ENCODE measurements at regions not wholly inside any gene's neighbourhood (a gene's known extent, or its start where the extent isn't known, plus 50 kb on each side); places are given as distances from the start of the nearest gene placed in this dataset.
A peak's percentile ranks its signal among the peaks of the same experiment; 100 is the strongest.

GRCh38 chr4:19278665-19279064 lies 973.0 kb upstream of the SLIT2 start:
- Histone ChIP-seq H3K4me3 (no peak overlapping the region), H3K4me1 (replicated peaks in 1 of 2) (no peaks in the 10 kb centered on the region), H3K27ac (no peak overlapping the region)
- in situ Hi-C loops (cut with MboI; ENCODE audit: low pct_unique_long_range_greater_than_20kb in 2 of 9, low sequenced_read_pairs in 9 of 9, unreplicated experiment in 9 of 9), result no loop called here
- no peak for ATAC-seq (replicated peaks in 6 of 8)
- 43 to 60% methylated on average over 1 of the region's 1 CpG; no CpG with 5 or more reads in 8 of the 10 experiments for WGBS, 10 experiments

- Histone ChIP-seq H3K4me1 (replicated peaks in 1 of 2) (peaks cover 0 to 3% of the 10 kb centered on the region in 2 donors), H3K4me3 (no peak overlapping the region), H3K27ac (no peak overlapping the region)
- WGBS, 10 experiments, result 52 to 100% (median 80%) methylated on average over 1 to 2 of the region's 2 CpGs; no CpG with 5 or more reads in 4 of the 10 experiments
- peak in 3 of 8 experiments; percentile 54 to 90 (median 54) for ATAC-seq (replicated peaks in 6 of 8)
- in situ Hi-C loops (cut with MboI; ENCODE audit: low pct_unique_long_range_greater_than_20kb in 2 of 9, low sequenced_read_pairs in 9 of 9, unreplicated experiment in 9 of 9), result no loop called here
Measured at GRCh38 chr4:19266566-19266965, 985.1 kb upstream of the SLIT2 start.

GRCh38 chr4:19262467-19262866 lies 989.2 kb upstream of the SLIT2 start:
- no peak overlapping the region for H3K27ac ChIP-seq
- peaks cover 0 to 3% of the 10 kb centered on the region in 2 donors for H3K4me1 ChIP-seq (replicated peaks in 1 of 2)
- no peak overlapping the region for H3K4me3 ChIP-seq
- WGBS, 10 experiments, result 20 to 100% (median 85%) methylated on average over 1 to 2 of the region's 2 CpGs
- no peak for ATAC-seq (replicated peaks in 6 of 8)
- in situ Hi-C loops (cut with MboI; ENCODE audit: low pct_unique_long_range_greater_than_20kb in 2 of 9, low sequenced_read_pairs in 9 of 9, unreplicated experiment in 9 of 9), result no loop called here

GRCh38 chr4:19260346-19260745 lies 991.4 kb upstream of the SLIT2 start:
- no peak overlapping the region for H3K4me3 ChIP-seq
- H3K4me1 ChIP-seq (replicated peaks in 1 of 2), result no peaks in the 10 kb centered on the region
- no peak overlapping the region for H3K27ac ChIP-seq
- no peak for ATAC-seq (replicated peaks in 6 of 8)
- in situ Hi-C loops (cut with MboI; ENCODE audit: low pct_unique_long_range_greater_than_20kb in 2 of 9, low sequenced_read_pairs in 9 of 9, unreplicated experiment in 9 of 9), result no loop called here
- 0 to 92% (median 59%) methylated on average over 1 to 2 of the region's 2 CpGs; no CpG with 5 or more reads in 2 of the 10 experiments for WGBS, 10 experiments

GRCh38 chr4:19259920-19260319 lies 991.8 kb upstream of the SLIT2 start:
- H3K4me1 ChIP-seq (replicated peaks in 1 of 2), result no peaks in the 10 kb centered on the region
- in situ Hi-C loops (cut with MboI; ENCODE audit: low pct_unique_long_range_greater_than_20kb in 2 of 9, low sequenced_read_pairs in 9 of 9, unreplicated experiment in 9 of 9), result no loop called here
- ATAC-seq (replicated peaks in 6 of 8), result no peak
- no peak overlapping the region for H3K27ac ChIP-seq
- whole genome bisulfite sequencing, 10 experiments, result 0 to 100% (median 27%) methylated on average over 1 of the region's 1 CpG; no CpG with 5 or more reads in 4 of the 10 experiments
- H3K4me3 ChIP-seq, result no peak overlapping the region

GRCh38 chr4:19256823-19257222 lies 994.9 kb upstream of the SLIT2 start:
- Histone ChIP-seq H3K27ac (no peak overlapping the region), H3K4me3 (no peak overlapping the region), H3K4me1 (replicated peaks in 1 of 2) (no peaks in the 10 kb centered on the region)
- no peak for ATAC-seq (replicated peaks in 6 of 8)
- in situ Hi-C loops (cut with MboI; ENCODE audit: low pct_unique_long_range_greater_than_20kb in 2 of 9, low sequenced_read_pairs in 9 of 9, unreplicated experiment in 9 of 9), result no loop called here

- no peak for ATAC-seq (replicated peaks in 6 of 8)
- Histone ChIP-seq H3K4me1 (replicated peaks in 1 of 2) (no peaks in the 10 kb centered on the region), H3K27ac (no peak overlapping the region), H3K4me3 (no peak overlapping the region)
- in situ Hi-C loops (cut with MboI; ENCODE audit: low pct_unique_long_range_greater_than_20kb in 2 of 9, low sequenced_read_pairs in 9 of 9, unreplicated experiment in 9 of 9), result no loop called here
Measured at GRCh38 chr4:19254486-19254885, 997.2 kb upstream of the SLIT2 start.

- Histone ChIP-seq H3K4me3 (no peak overlapping the region), H3K4me1 (replicated peaks in 1 of 2) (no peaks in the 10 kb centered on the region), H3K27ac (no peak overlapping the region)
- 36 to 90% (median 78%) methylated on average over 2 to 4 of the region's 4 CpGs for WGBS, 10 experiments
- no peak for ATAC-seq (replicated peaks in 6 of 8)
- in situ Hi-C loops (cut with MboI; ENCODE audit: low pct_unique_long_range_greater_than_20kb in 2 of 9, low sequenced_read_pairs in 9 of 9, unreplicated experiment in 9 of 9), result loop anchor here in 1 of 9 experiments (25.0 kb wide), 1 partner anchor 989 kb away; no protein-coding TSS in a partner anchor
Measured at GRCh38 chr4:19248023-19248422, 1003.7 kb upstream of the SLIT2 start.

GRCh38 chr4:19241895-19242294 lies 1009.8 kb upstream of the SLIT2 start:
- in situ Hi-C loops (cut with MboI; ENCODE audit: low pct_unique_long_range_greater_than_20kb in 2 of 9, low sequenced_read_pairs in 9 of 9, unreplicated experiment in 9 of 9), result loop anchor here in 1 of 9 experiments (25.0 kb wide), 1 partner anchor 995 kb away; no protein-coding TSS in a partner anchor
- ATAC-seq (replicated peaks in 6 of 8), result no peak

GRCh38 chr4:19239565-19239964 lies 1012.1 kb upstream of the SLIT2 start:
- in situ Hi-C loops (cut with MboI; ENCODE audit: low pct_unique_long_range_greater_than_20kb in 2 of 9, low sequenced_read_pairs in 9 of 9, unreplicated experiment in 9 of 9), result loop anchor here in 1 of 9 experiments (25.0 kb wide), 1 partner anchor 998 kb away; no protein-coding TSS in a partner anchor
- 23 to 100% (median 61%) methylated on average over 1 to 2 of the region's 2 CpGs; no CpG with 5 or more reads in 2 of the 10 experiments for WGBS, 10 experiments

More at GRCh38 chr4:19241895-19242294, 1009.8 kb upstream of the SLIT2 start:
- 67 to 100% (median 85%) methylated on average over 2 to 4 of the region's 4 CpGs; no CpG with 5 or more reads in 2 of the 10 experiments for WGBS, 10 experiments
- H3K27ac ChIP-seq, result no peak overlapping the region
- no peaks in the 10 kb centered on the region for H3K4me1 ChIP-seq (replicated peaks in 1 of 2)
- no peak overlapping the region for H3K4me3 ChIP-seq

GRCh38 chr4:19236473-19236872 lies 1015.2 kb upstream of the SLIT2 start:
- in situ Hi-C loops (cut with MboI; ENCODE audit: low pct_unique_long_range_greater_than_20kb in 2 of 9, low sequenced_read_pairs in 9 of 9, unreplicated experiment in 9 of 9), result loop anchor here in 1 of 9 experiments (25.0 kb wide), 1 partner anchor 1001 kb away; no protein-coding TSS in a partner anchor
- 33 to 80% (median 52%) methylated on average over 1 to 2 of the region's 2 CpGs; no CpG with 5 or more reads in 2 of the 10 experiments for whole genome bisulfite sequencing, 10 experiments
- Histone ChIP-seq H3K27ac (no peak overlapping the region), H3K4me3 (no peak overlapping the region), H3K4me1 (replicated peaks in 1 of 2) (peaks cover 0 to 3% of the 10 kb centered on the region in 2 donors)
- ATAC-seq (replicated peaks in 6 of 8), result peak in 1 of 8 experiments; percentile 21

More at GRCh38 chr4:19239565-19239964, 1012.1 kb upstream of the SLIT2 start:
- H3K27ac ChIP-seq, result no peak overlapping the region
- no peak for ATAC-seq (replicated peaks in 6 of 8)
- H3K4me3 ChIP-seq, result no peak overlapping the region
- H3K4me1 ChIP-seq (replicated peaks in 1 of 2), result peaks cover 0 to 2% of the 10 kb centered on the region in 2 donors

- WGBS, 10 experiments, result 0 to 100% (median 73%) methylated on average over 1 to 3 of the region's 3 CpGs; no CpG with 5 or more reads in 1 of the 10 experiments
- no peak overlapping the region for H3K4me3 ChIP-seq
- in situ Hi-C loops (cut with MboI; ENCODE audit: low pct_unique_long_range_greater_than_20kb in 2 of 9, low sequenced_read_pairs in 9 of 9, unreplicated experiment in 9 of 9), result loop anchor here in 1 of 9 experiments (25.0 kb wide), 1 partner anchor 1006 kb away; no protein-coding TSS in a partner anchor
- peaks cover 0 to 3% of the 10 kb centered on the region in 2 donors for H3K4me1 ChIP-seq (replicated peaks in 1 of 2)
- H3K27ac ChIP-seq, result no peak overlapping the region
- no peak for ATAC-seq (replicated peaks in 6 of 8)
Measured at GRCh38 chr4:19230906-19231545, 1020.7 kb upstream of the SLIT2 start.

GRCh38 chr4:19227701-19228100 lies 1024.0 kb upstream of the SLIT2 start:
- in situ Hi-C loops (cut with MboI; ENCODE audit: low pct_unique_long_range_greater_than_20kb in 2 of 9, low sequenced_read_pairs in 9 of 9, unreplicated experiment in 9 of 9), result loop anchor here in 1 of 9 experiments (25.0 kb wide), 1 partner anchor 1010 kb away; no protein-coding TSS in a partner anchor
- no peaks in the 10 kb centered on the region for H3K4me1 ChIP-seq (replicated peaks in 1 of 2)
- no peak for ATAC-seq (replicated peaks in 6 of 8)
- no peak overlapping the region for H3K4me3 ChIP-seq
- H3K27ac ChIP-seq, result no peak overlapping the region
- WGBS, 10 experiments, result 13 to 100% (median 81%) methylated on average over 1 to 4 of the region's 4 CpGs

All from motor neuron (in vitro differentiated cells).